ENCODE measurements at regions not wholly inside any gene's neighbourhood (a gene's known extent, or its start where the extent isn't known, plus 50 kb on each side); places are given as distances from the start of the nearest gene placed in this dataset.

DNA sequence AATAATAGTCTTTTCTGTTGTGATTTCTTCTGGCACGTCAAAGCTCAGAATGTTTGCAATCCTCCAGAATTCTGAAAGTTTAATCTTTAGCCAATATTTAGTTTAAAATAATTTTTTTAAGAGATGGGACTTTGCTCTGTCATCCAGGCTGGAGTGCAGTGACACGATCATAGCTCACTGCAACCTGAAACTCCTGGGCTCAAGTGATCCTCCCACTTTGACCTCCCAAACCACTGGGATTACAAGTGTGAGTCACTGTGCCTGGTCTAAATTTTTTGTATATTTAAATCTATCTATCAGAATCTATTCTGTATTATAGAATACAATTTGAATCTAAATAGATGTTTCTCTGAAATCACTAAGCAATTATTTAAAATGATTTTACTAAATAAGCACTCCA, 572.7 kb downstream of the VRK1 start:
- TF ChIP-seq, protein P1, sequence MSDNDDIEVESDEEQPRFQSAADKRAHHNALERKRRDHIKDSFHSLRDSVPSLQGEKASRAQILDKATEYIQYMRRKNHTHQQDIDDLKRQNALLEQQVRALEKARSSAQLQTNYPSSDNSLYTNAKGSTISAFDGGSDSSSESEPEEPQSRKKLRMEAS (IDR thresholded peaks at IDR 0.05; ENCODE audit: low read depth, low read length), result no peak
- TF ChIP-seq, protein P2, sequence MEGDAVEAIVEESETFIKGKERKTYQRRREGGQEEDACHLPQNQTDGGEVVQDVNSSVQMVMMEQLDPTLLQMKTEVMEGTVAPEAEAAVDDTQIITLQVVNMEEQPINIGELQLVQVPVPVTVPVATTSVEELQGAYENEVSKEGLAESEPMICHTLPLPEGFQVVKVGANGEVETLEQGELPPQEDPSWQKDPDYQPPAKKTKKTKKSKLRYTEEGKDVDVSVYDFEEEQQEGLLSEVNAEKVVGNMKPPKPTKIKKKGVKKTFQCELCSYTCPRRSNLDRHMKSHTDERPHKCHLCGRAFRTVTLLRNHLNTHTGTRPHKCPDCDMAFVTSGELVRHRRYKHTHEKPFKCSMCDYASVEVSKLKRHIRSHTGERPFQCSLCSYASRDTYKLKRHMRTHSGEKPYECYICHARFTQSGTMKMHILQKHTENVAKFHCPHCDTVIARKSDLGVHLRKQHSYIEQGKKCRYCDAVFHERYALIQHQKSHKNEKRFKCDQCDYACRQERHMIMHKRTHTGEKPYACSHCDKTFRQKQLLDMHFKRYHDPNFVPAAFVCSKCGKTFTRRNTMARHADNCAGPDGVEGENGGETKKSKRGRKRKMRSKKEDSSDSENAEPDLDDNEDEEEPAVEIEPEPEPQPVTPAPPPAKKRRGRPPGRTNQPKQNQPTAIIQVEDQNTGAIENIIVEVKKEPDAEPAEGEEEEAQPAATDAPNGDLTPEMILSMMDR (IDR thresholded peaks at IDR 0.05; ENCODE audit: low read depth, low read length), result no peak
- no peak for TF ChIP-seq POLR2A (IDR thresholded peaks at IDR 0.05; ENCODE audit: extremely low read depth, insufficient read length)

Data from NB4 (cell line).